G401.6 (cell line): ENCODE measurements at regions not wholly inside any gene's neighbourhood (a gene's known extent, or its start where the extent isn't known, plus 50 kb on each side); places are given as distances from the start of the nearest gene placed in this dataset.
A peak's percentile ranks its signal among the peaks of the same experiment; 100 is the strongest.

Experiments
- FAIRE-seq: peaks from 2 replicates; lab custom pipeline; 2012; peaks lifted over from hg19 to GRCh38; lab: Jason Lieb, UNC

DNA sequence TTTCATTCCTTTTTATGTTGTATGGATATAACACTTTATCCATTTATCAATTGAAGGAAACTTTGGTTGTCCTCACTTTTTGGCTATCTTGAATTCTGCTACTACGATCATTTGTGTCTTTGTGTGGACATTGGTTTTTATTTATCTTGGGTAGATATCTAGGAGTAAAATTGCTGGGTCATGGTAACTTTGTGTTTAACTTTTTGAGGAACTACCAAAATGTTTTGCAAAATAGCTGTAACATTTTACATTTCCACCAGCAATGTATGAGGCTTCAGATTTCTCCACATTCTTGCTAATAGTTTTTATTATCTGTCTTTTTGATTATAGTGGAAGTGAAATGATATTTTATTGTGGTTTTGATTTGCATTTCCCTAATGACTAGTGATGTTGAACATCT lies 55.6 kb downstream of the TLNRD1 start:
- FAIRE-seq, result no peak

DNA sequence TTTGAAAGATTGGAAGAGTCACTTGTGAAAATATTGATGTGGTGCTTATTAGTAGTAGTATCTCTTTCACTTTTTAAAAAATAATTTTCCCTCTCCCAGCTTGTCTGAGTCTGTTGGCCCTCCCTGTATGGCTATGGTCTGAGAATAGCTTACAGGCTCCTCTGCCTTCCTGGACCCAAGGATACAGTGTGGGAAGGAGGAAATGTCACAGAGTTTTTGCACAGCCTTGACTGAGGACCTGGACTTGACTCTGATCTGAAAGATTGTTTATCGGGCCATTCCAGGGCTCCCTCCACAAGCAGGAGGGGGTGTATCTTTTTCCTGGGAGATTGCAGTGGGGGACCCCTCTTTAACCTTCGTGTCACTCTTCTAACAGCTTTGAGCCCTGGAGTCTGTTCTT lies 59.7 kb downstream of the TLNRD1 start:
- FAIRE-seq, result no peak

DNA sequence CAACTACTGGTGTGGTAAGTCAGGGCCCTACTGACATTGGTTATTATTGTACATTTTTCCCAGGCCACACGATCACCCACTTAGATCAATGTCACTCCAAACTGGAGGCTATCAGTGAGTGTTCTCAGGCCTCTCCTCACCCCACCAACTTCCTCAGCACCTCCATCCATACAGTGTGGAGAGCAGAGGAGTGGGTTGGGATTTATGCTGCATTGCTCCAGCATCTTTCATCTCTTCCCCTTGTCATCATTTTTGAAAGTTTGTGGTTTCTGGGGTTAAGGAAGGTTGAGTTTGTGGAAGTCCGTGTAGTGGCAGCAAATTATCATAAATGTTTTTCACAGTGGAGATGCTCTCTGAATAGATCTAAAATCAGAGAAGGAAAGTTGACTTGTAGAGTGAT lies 60.2 kb downstream of the TLNRD1 start:
- no peak for FAIRE-seq

DNA sequence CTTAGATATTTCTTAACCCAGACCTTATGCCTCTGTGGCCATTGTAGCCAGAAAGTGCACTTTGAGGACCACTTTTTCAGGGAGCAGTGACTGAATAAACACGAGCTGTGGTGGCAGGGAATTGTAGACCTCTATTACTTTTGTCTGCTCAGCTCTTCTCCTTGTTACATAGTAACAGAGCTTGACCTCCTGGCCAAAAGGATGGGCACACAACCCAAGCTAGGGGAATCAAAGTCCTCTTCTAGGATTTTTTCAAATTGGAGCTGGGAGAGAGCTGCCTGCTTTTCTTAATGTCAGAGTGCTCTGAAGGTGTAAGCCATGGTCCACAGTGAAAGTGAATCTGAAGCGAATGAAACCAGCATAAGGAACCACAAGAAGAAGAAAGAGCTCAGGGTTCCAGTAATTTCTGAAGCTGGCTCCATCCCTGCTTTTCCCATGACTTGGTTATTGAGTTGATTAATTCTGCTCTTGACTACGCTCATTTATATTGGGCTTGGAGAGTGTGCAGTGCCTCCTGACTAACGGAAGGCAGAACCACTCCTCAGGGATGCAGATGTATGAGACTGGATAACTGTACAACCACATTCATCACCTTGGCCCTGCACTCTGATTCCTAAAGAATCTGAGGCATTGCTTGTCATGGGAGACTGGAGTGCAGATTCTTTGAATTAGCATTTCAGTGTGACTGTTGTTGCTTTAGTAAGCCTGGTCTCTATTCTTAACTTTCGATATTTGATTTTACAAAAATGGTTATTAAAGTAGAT lies 60.9 kb downstream of the TLNRD1 start:
- no peak for FAIRE-seq

DNA sequence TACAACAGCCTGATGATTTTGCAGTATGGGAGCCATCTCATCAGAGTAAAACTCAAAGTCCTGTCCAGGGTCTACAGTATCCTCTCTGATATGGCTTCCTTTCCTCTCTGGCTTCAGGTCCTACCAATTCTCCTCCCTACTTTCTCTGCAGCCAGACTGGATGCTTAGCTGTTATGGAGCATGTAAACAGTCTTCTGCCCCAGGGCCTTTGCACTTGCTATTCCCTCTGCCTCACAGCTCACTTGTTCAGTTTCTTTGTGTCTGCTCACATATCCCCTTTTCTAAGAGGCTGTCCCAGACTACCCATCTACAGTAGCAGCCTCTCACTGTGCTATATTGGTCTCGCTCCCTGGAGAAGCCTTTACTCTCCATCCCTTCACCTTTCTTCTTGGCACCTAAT lies 62.2 kb downstream of the TLNRD1 start:
- FAIRE-seq, result no peak

DNA sequence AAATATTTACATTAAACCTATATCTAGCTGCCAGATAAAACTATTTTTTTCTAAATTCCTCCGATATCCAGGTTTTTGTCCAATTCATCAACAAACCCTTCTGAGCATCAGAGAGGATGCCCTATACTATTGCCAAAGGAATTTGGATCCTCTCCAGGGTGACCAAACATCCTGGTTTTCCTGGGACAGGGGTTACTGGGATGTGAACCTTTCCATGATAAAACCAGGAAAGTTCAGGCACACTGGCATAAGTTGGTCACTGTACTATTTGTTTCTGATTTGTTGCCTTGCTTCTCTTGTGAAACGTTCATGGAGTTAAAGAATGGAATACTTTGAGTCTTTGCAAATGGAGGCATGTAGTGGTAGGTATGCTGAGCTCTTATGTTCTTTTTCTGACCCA lies 63.5 kb downstream of the TLNRD1 start:
- FAIRE-seq, result no peak

DNA sequence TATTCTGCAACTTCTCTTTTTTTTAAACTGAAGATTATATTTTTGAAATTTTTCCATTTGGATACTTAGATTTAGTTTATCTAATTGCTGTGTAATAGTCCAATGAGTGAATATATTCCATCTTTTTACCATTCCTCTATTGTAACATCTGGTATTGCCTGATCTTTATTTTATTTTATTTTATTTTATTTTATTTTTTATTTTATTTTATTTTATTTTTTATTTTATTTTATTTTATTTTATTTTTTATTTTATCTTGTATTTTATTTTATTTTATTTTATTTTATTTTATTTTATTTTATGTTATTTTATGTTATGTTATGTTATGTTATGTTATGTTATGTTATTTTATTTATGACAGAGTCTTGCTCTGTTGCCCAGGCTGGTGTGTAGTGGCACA lies 66.5 kb upstream of the CFAP161 start:
- peak; percentile 93 for FAIRE-seq

DNA sequence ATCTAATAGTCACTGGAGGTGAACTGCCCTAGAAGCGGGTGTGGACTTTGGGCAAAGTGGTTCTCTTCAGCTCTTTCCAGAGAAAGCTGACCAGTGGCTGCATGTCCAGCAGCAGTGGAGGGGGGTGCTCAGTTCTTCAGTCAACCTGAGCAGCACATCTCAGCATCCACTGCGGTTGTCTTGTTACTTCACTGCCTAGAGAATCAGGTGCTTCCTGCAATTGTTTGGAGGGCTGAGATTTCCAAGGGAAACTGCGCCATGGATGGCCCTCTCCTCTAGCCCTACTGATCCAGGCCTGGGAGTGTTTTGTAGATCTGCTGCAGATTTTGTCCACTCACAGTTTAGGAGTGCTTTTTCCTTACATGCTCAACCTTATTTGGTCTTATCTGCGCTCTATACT lies 65.6 kb upstream of the CFAP161 start:
- FAIRE-seq, result no peak

DNA sequence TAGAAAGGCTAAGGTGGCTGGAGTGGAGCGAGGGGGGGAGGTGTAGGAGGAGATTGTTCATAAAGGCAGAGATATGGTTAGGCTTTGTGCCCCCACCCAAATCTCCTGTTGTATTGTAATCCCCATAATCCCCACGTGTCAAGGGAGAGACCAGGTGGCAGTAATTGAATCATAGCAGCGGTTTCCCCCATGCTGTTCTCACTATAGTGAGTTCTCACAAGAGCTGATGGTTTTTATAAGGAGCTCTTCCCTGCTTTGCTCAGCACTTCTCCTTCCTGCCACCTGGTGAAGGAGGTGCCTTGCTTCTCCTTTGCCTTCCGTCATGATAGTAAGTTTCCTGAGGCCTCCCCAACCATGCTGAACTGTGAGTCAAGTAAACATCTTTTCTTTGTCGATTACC lies 64.7 kb upstream of the CFAP161 start:
- FAIRE-seq, result no peak

DNA sequence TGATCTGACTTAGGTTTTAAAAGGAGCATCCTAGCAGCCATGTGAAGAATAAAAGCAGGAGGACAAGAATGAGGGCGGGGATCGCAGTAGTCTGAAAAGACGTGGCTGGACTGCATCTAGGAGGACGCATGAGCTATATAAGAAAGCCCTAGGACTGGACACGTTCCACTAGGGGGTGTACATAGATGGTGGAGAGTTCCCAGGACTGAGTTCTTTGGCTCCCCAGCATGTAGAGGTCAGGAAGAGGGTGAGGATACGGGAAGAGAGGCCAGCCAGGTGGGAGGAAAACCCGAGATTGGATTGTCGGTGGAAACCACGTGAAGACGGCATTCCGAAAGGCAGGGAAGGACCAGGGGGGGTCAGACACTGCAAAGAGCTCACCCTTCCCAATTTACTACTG lies 64.2 kb upstream of the CFAP161 start:
- FAIRE-seq, result no peak

DNA sequence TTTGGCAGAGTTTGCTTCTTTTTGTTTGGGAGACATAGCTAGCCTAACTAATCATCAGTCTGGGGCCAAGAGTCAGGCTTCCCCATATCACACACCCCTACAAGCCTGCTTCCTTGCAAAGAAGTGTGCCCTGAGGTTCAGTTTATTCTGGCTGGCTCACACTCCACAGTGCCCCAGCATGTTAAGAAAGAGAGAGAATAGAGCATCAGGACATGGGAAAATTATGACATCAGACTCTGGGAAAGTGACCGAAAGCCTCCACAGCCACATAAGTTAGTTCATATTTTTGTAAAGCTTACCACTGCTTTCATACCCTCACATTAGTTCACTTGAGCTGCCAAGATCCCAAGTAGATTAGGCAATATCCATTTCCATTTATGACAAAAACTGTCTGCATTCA lies 63.0 kb upstream of the CFAP161 start:
- FAIRE-seq, result no peak

DNA sequence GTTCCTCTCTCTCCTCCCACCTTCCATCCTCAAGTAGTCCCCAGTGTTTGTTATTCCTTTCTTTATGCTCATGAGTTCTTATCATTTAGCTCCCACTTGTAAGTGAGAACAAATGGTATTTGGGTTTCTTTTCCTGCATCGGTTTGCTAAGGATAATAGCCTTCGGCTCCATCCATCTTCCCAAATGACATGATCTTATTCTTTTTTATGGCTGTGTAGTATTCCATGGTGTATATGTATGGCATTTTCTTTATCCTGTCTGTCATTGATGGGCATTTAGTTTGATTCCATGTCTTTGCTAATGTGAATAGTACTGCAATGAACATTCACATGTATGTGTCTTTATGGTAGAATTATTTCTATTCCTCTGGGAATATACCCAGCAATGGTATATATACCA lies 62.4 kb upstream of the CFAP161 start:
- FAIRE-seq, result no peak

DNA sequence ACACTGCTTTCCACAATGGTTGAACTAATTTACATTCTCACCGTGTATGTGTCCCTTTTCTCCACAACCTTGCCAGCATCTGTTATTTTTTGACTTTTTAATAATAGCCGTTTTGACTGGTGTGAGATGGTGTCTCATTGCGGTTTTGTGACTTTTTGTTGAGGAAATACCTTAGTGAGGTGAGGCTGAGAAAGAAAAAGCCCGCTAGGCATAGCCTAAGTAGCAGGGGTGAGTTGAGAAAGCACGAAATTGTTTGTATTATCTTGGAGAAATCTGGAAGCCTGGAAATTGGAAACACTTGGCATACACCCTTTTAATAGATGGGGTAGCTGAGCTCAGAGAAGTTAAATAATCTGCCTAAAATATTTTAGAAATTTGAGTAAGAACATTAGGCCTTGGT lies 61.5 kb upstream of the CFAP161 start:
- FAIRE-seq, result no peak

DNA sequence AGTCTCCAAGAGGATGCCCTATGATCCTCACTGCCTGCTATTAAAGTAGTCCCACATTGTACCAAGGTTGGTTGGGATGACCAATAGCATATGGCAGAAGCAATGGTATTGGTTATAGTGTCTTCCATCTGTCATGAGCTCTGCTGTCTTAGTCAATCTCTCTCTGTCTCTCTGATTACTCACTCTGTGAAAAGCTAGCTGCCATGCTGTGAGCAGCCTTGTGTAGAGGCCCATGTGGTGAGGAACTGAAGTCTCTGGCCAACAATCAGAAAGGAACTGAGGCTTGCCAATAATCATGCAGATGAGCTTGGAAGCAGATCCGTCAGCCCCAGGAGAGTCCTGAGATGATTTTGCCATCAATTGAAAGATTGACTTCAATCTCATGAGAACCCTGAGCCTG lies 60.3 kb upstream of the CFAP161 start:
- no peak for FAIRE-seq

DNA sequence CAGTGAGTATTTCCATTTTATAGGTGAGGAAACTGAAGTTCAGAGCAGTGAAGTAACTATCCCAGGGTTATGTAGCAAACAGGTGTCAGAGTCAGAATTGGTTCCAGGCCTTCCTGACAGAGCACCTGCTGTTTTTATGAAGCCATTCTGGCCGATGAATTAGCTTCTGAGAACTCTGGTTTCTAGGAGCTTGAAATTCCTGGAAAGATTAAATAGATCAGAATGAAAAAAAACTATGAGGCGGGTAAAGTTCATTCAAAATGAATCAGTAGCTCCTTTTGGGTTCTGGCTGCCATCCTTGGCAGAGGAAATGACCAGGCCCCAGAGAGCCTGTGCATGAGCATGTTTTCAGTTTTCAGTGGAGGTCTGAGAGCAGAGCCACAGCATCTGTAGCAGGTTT lies 59.3 kb upstream of the CFAP161 start:
- no peak for FAIRE-seq

DNA sequence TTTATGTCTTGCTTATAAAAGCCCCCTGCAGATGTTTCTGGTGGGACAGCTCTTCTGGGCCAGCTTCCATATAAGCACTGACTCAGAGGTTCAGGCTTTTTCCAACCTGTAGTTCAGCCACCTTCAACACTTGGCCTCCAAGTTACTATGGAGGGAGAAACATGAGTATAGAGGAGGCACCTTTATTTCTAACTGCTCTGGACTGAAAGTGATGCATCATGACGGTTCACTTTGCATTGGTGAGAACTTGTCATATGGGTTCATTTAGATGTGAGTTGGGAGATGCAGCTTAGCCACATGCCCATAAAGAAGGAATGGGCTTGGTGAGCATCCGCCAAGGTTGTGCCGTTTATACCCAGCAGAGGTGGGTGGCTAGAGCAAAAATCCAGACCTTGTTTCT lies 58.8 kb upstream of the CFAP161 start:
- no peak for FAIRE-seq

DNA sequence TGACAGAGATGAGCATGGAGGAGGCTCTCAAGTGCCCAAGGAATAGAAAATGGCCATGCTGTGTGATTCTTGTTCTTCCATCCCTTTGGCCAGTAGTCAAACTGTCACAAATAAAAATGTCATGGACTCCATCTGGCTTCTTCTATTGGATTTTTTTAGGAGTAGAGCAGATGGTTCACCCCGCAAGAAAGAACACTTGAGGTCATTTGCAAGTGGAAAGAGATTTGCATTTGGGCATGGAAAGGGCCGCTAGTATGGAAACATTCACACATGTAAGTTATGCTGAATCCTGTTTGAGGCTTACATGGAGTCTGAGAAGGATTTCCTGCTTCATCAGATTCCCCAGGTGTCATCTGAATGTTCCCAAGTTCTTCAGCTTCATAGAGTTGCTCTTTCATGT lies 53.1 kb upstream of the CFAP161 start:
- no peak for FAIRE-seq

DNA sequence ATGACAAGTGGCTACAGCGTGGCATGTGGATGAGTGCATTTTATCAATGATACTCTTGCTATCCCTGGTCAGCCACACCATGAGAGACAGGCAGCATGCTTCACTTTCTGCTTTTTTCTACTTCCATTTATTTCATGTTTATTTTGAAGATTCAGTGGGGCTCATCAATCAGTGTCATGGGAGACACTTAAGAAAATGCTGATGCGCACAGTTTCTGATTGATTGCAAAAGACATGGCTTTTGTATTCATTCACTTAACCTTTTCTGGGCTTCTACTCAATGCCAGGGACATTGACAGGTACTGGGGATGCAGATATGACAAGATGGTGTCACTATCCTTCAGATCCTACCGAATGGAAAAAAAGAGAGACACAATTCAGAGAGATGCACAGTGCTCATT lies 50.9 kb upstream of the CFAP161 start:
- FAIRE-seq, result no peak
